ENCODE measurements at regions not wholly inside any gene's neighbourhood (a gene's known extent, or its start where the extent isn't known, plus 50 kb on each side); places are given as distances from the start of the nearest gene placed in this dataset.

- in situ Hi-C loops (cut with MboI; ENCODE audit: low pct_unique_long_range_greater_than_20kb, low sequenced_read_pairs, unreplicated experiment): no loop called here
- no peak for TF ChIP-seq CTCF (IDR thresholded peaks at IDR 0.05; ENCODE audit: extremely low read depth, insufficient read depth, missing control alignments)
- DNase-seq (ENCODE audit: low spot score): no peak
Measured at GRCh38 chr11:134734894-134735293, 322.9 kb upstream of the B3GAT1 start.

- DNase-seq (ENCODE audit: low spot score): no peak
- no peak for TF ChIP-seq CTCF (IDR thresholded peaks at IDR 0.05; ENCODE audit: extremely low read depth, insufficient read depth, missing control alignments)
- in situ Hi-C loops (cut with MboI; ENCODE audit: low pct_unique_long_range_greater_than_20kb, low sequenced_read_pairs, unreplicated experiment): no loop called here
Measured at GRCh38 chr11:134734141-134734845, 322.3 kb upstream of the B3GAT1 start.

- in situ Hi-C loops (cut with MboI; ENCODE audit: low pct_unique_long_range_greater_than_20kb, low sequenced_read_pairs, unreplicated experiment): no loop called here
- no peak for TF ChIP-seq CTCF (IDR thresholded peaks at IDR 0.05; ENCODE audit: extremely low read depth, insufficient read depth, missing control alignments)
- DNase-seq (ENCODE audit: low spot score): no peak
Measured at GRCh38 chr11:134733646-134734045, 321.6 kb upstream of the B3GAT1 start.

GRCh38 chr11:134731213-134731961, 319.3 kb upstream of the B3GAT1 start:
- TF ChIP-seq CTCF (IDR thresholded peaks at IDR 0.05; ENCODE audit: extremely low read depth, insufficient read depth, missing control alignments): no peak
- DNase-seq (ENCODE audit: low spot score): no peak
- in situ Hi-C loops (cut with MboI; ENCODE audit: low pct_unique_long_range_greater_than_20kb, low sequenced_read_pairs, unreplicated experiment): no loop called here

- no peak for TF ChIP-seq CTCF (IDR thresholded peaks at IDR 0.05; ENCODE audit: extremely low read depth, insufficient read depth, missing control alignments)
- in situ Hi-C loops (cut with MboI; ENCODE audit: low pct_unique_long_range_greater_than_20kb, low sequenced_read_pairs, unreplicated experiment): no loop called here
- DNase-seq (ENCODE audit: low spot score): no peak
Measured at GRCh38 chr11:134730561-134731212, 318.6 kb upstream of the B3GAT1 start.

GRCh38 chr11:134730101-134730500, 318.1 kb upstream of the B3GAT1 start:
- in situ Hi-C loops (cut with MboI; ENCODE audit: low pct_unique_long_range_greater_than_20kb, low sequenced_read_pairs, unreplicated experiment): no loop called here
- DNase-seq (ENCODE audit: low spot score): no peak
- no peak for TF ChIP-seq CTCF (IDR thresholded peaks at IDR 0.05; ENCODE audit: extremely low read depth, insufficient read depth, missing control alignments)
